ENCODE measurements at regions not wholly inside any gene's neighbourhood (a gene's known extent, or its start where the extent isn't known, plus 50 kb on each side); places are given as distances from the start of the nearest gene placed in this dataset.

- DNase-seq, result no peak
Observed at GRCh38 chr2:199627417-199627816, 169.7 kb upstream of the SATB2 start.

GRCh38 chr2:199624958-199625357 is 167.2 kb upstream of the SATB2 start:
- DNase-seq, result no peak

GRCh38 chr2:199612509-199613130 is 154.9 kb upstream of the SATB2 start:
- no peak for DNase-seq

DNA sequence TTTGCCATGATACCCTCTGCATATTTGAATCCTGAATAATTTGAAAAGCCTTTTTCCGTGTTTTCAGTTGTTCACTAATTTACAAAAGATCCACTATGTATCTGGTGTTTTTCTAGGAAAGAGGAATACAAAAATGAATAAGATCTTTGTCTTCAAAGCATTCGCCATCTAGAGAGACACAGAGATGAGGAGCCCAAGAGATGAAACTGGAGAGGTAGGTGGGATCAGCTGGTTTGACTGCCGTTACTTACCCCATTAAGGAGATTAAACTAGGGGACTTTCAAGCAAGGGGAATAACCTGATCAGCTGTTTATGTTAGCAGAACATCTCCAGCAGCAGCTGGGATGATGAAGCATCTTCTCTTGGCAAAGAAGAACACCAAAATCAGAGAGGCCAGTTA is 150.2 kb upstream of the SATB2 start:
- no peak for DNase-seq

DNA sequence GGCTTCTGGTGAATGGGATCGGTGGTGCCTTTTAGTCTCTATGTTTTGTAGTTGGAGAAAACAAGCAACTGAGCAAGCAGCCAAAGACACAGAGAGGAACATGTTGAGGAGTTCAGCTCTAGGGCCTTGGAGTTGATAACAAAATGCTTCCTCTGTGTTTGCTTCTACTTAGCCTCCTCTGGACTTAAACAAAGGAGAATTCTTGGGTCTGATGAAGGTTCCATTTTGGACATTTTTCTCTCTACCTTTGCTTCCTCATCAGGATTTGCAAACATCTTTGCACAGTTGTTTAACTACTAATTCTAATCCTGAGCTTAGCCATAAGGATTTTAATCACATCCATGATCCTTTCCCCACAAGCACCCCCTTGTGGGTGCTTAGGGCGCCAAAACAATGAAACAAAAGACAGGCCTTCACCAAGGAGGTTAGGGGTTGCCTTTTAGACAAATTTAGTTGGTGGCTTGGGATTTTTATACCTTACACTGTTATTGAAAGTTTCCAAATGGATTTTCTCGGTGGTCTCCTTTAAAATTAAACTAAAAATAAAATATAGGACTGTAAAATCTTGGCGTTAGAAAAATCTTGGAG is 148.5 kb upstream of the SATB2 start:
- no peak for DNase-seq

GRCh38 chr2:199603721-199604291 is 146.1 kb upstream of the SATB2 start:
- DNase-seq, result no peak

DNA sequence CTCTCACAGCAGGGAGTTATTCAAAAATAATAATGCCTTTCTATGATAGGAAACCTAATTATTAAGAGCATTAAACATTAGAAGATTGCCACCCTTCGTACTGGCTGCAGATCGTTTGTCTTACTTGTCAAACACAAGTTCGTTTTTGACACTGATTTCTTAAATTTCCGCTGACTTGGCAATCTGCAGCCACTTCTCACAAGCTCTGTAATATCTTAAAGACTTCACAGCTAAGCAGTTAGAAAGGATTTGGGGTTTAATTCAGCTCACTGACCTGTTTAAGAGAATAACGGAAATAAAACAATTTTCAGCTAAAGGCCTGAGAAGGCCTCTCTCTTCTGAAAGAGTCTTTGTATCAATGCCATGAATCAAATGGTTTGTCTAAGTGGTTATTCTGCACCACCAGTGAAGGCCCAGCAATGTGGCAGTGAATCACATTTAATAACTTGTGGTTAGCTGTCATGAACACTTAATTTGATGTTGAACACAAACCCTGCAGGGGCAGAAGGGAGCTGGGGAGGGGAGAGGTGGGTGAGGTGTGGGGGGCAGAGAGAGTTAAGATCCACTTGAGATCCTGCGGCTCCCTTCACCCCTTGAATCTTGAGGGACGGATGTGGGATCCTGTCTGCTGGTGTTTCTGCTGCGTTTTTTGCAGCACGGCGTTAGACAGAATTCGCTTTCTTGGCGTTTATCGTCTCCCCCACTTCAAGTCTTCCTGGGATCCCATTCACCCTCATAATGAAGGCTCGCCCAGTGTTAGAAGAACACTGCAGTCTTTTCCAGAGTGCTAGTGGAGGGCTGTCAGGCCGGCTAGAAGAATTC is 145.4 kb upstream of the SATB2 start:
- DNase-seq, result no peak

GRCh38 chr2:199602271-199602895 is 144.6 kb upstream of the SATB2 start:
- no peak for DNase-seq

GRCh38 chr2:199596549-199596948 is 138.8 kb upstream of the SATB2 start:
- peak; percentile 2 for DNase-seq

- no peak for DNase-seq
Observed at GRCh38 chr2:199594443-199594842, 136.7 kb upstream of the SATB2 start.

DNA sequence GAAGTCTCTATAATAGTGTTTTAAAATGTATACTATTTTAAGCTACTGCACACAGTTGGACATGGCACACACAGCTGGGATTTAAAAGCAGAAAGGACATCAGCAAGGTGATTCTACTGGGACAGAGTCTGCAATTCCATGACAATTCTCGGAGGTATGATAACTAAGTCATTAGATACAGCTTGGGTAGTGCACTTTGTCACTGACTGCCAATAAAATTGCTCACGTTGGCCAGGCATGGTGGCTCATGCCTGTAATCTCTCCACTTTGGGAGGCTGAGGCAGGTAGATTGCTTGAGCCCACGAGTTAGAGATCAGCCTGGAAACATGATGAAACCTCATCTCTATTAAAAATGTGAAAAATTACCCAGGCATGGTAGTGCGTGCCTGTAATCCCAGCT is 134.1 kb upstream of the SATB2 start:
- DNase-seq, result no peak

DNA sequence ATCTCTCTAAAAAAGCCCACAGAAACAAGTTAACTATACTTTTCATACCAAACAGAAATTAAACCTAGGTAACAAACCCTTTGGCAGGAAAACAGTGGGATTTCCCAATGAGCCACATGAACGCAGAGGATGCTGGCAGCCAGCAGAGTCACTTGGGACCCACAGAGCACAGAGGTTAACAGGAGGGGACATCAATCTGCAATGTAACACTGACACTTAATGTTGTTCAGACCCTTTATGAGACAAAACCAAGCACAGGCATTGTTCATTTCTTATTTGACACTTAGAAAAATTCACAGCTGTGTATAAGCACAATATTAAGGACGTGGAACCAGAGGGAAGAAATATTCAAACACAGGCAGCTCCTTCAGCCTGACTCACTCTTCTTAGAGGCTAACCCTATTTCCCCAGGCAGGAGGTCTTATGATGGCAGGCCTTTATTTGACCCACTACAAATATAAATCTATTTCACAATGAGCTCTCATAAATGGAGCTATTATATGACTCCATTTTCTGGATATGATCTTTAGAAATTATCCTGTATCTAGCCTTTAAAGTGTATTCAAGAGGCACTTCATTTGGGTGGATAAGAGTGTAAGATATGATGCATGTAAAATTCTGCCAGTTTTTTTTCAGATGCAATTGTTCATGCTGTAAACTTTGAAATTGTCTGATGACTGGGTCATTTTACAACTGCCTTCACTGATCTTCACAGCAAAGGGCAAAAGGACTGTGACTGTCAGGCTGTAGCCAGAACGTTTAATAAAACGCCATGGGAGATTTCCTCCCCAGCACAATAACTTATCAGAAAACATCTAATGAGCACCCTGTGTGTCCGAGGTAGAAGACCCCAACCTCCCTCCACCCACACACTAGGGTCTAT is 132.8 kb upstream of the SATB2 start:
- no peak for DNase-seq

DNA sequence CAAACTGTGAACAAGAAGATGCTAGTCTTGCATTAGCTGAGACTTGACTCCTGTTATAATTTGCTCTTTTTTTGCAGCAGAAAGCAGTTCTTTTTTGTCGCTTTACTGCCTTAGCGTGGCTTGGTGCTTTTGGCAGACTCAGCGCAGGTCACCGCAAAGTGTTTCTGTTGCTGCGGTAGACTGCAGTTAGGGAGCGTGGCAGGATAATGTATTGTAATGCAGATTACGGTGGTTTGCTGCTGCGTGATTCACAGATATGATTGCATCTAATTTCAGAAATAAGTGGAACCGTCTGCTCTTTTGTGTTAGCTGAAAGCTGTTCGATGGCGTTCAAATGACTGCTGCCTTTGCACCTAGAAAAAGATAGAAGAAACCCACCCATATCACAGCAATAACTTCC is 131.6 kb upstream of the SATB2 start:
- no peak for DNase-seq

DNA sequence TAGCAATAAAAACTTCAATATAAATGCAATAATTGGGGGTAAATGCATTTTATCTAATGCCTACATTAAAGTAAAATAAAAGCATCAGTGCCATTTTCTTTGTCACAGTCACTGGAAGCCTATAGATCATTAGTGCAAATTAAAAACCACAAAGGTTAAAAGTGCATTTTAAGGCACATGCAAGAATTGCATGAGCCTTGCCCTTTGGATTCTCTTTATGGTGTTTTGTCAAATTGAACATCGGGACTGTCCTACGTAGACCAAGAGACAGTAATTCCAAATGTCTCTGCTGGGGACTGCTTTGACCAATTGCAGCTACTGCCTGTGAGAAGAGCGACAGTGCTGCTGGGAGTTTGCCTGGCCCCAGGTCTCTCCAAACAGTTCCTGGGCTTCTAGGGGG is 130.3 kb upstream of the SATB2 start:
- no peak for DNase-seq

- DNase-seq, result no peak
Observed at GRCh38 chr2:199586646-199587045, 128.9 kb upstream of the SATB2 start.

GRCh38 chr2:199583676-199584075 is 125.9 kb upstream of the SATB2 start:
- DNase-seq, result no peak

DNA sequence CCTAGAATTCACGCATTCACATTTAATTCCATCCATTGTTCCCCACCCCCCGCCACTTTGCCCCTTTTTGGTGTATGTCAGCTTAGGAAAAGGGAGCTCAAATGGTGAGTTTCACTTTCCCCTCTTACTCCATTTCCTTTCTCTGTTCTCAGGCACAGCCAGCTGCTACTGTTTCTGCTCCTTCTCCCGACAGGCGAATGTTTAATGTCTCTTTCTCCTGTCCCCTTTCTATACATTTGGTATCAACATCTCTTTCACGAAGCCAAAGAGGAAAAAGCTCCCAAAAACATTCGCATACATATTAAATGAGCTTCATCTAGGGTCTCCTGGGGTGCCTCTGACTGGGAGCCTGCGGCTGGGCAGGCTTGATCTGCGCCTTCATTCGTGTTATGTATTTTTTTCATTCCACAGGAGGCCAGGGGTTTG is 124.2 kb upstream of the SATB2 start:
- DNase-seq, result no peak

DNA sequence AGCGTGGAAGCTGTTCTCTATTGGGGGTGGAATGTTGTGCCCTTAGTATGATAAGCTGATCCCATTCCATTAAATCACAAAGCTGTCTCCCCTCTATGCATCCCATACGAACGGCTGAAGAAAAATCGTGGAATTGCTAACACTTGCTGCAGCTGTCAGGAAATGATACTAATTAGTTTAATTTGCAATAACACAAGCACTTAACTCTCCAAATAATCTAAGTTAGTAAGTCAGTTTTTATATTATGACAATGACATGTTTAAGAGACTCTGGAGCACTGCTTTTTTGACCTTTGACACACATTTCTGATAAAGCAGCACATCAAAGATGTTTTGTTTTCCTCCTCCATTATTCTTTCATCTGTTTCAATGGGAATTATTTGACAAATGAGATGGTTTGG is 123.7 kb upstream of the SATB2 start:
- DNase-seq, result no peak

DNA sequence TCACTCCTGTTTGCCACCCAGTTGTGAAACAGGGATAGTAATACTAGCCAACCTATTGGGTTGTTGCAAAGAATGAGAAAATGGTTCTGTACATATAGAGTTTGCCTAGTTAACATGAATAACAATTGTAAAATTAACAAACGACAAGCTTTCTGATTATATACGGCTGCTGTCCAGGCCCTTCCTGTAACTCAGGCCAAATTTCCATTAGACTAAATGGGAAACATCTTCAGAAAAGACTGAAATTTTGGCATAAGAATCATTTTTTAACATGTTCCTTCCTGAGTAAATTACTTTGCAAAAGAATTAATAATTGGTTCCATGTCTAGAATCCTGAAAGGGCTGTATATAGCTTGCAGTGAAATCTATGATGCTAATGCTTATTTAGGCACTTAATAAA is 117.7 kb upstream of the SATB2 start:
- no peak for DNase-seq

DNA sequence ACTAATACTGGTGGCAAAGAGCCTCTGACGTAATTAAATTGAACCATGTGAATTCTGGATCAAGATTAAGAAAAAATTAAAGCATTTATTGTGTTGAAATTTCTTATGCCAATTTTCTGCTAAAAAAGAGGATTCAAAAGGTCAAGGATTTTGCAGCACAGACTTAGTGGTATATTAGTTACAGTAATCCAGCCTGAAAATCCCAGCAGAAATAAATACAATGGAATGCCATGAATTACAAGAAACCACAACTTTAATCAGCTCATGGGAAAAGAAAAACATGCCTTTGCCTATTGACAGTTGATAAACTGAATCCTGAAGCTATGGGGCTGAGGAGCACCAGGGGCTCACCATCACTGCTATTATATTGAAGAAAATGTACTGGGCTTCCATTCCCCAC is 114.8 kb upstream of the SATB2 start:
- DNase-seq, result no peak

- no peak for DNase-seq
Observed at GRCh38 chr2:199570934-199571333, 113.2 kb upstream of the SATB2 start.

GRCh38 chr2:199569336-199569735 is 111.6 kb upstream of the SATB2 start:
- DNase-seq, result no peak
